ENCODE measurements at regions not wholly inside any gene's neighbourhood (a gene's known extent, or its start where the extent isn't known, plus 50 kb on each side); places are given as distances from the start of the nearest gene placed in this dataset.

- TF ChIP-seq GATA2 (IDR thresholded peaks at IDR 0.05; ENCODE audit: low read depth, low read length) (no peak), GATA3 (IDR thresholded peaks at IDR 0.05; ENCODE audit: low read depth, low read length) (no peak)
Measured at GRCh38 chr11:12319988-12320387, 57.4 kb upstream of the PARVA start.
